Panc1 (cell line): ENCODE measurements at regions not wholly inside any gene's neighbourhood (a gene's known extent, or its start where the extent isn't known, plus 50 kb on each side); places are given as distances from the start of the nearest gene placed in this dataset.

ENCODE experiments used
- ATAC-seq: fragments of 200-7000 bp; cut with Tn5 transposase; 2 replicates; pipeline ENCODE4 v1.9.1; 2020; ENCODE audit warnings: mild to moderate bottlenecking, moderate library complexity
- BruUV-seq: library from RNA; stranded (reverse); fragments of 400-500 nt; replicated peaks from 2 replicates; lab custom pipeline; 2021; lab: Mats Ljungman, UMichigan
- CTCF ChIA-PET: fragments of 300-600 bp; sonication (Branson Sonifier 250); formaldehyde crosslinking; loops from one replicate; lab custom pipeline; 2022; ENCODE audit warnings: antibody characterized with exemption; lab: Charles Lee
- POLR2A ChIA-PET: fragments of 300-600 bp; sonication (Branson Sonifier 250); formaldehyde crosslinking; loops from one replicate; lab custom pipeline; 2022; ENCODE audit warnings: antibody characterized with exemption; lab: Charles Lee
- DNase-seq: peaks from one replicate; pipeline ENCODE4 v3.0.0-alpha.2; 2010; ENCODE audit warnings: low read depth, low spot score
- H3K27ac ChIP-seq: 2 replicates; pipeline ENCODE4 v1.5.1; 2011; ENCODE audit warnings: mild to moderate bottlenecking, low read length, inconsistent platforms
- H3K27me3 ChIP-seq: fragments of 200-500 bp; sonication (Bioruptor generic); 2 replicates; pipeline ENCODE4 v1.6.0; 2014; ENCODE audit warnings: low read length, inconsistent platforms; ENCODE audit not compliant: control insufficient read depth, insufficient read depth
- H3K36me3 ChIP-seq: fragments of 200-500 bp; sonication (Bioruptor generic); 2 replicates; pipeline ENCODE4 v1.5.1; 2014; ENCODE audit warnings: inconsistent platforms, mild to moderate bottlenecking, low read length, moderate library complexity; ENCODE audit not compliant: control insufficient read depth, insufficient read depth
- H3K4me1 ChIP-seq: 2 replicates; pipeline ENCODE4 v1.5.1; 2011; ENCODE audit warnings: inconsistent platforms, mild to moderate bottlenecking, low read length, moderate library complexity; ENCODE audit not compliant: control insufficient read depth, insufficient read depth
- H3K4me3 ChIP-seq, 2 experiments: 2 replicates each; pipeline ENCODE4 v1.5.1; 2011 to 2012; ENCODE audit warnings: low read depth in 2 of 2, low read length in 2 of 2, mild to moderate bottlenecking in 2 of 2, inconsistent platforms in 1 of 2, moderate library complexity in 1 of 2
- H3K9me3 ChIP-seq: fragments of 200-500 bp; sonication (Bioruptor generic); 2 replicates; pipeline ENCODE4 v1.5.1; 2014; ENCODE audit warnings: low read depth, mild to moderate bottlenecking, inconsistent platforms, low read length, moderate library complexity; ENCODE audit not compliant: control insufficient read depth, insufficient read depth
- POLR2AphosphoS5 ChIP-seq: IDR thresholded peaks from 2 replicates; pipeline ENCODE4 v1.6.1; 2012; ENCODE audit warnings: mild to moderate bottlenecking, low read depth, low read length, moderate library complexity
- SIN3A ChIP-seq: IDR thresholded peaks from 2 replicates; pipeline ENCODE4 v1.6.1; 2012; ENCODE audit warnings: low read depth, mild to moderate bottlenecking, low read length, moderate library complexity, borderline replicate concordance; ENCODE audit not compliant: insufficient read depth
- TCF7L2 ChIP-seq: IDR thresholded peaks from 2 replicates; pipeline ENCODE4 v1.6.1; 2011; ENCODE audit warnings: mild to moderate bottlenecking, low read depth, low read length, inconsistent platforms
- in situ Hi-C: cut with HindIII; loops from 2 replicates; pipeline ENCODE4 v1.10.0; 2016; ENCODE audit warnings: low sequenced_read_pairs, low pct_unique_long_range_greater_than_20kb
- intact Hi-C: fragments of 100-400 bp; cut with micrococcal nuclease; formaldehyde crosslinking; loops from one replicate; pipeline ENCODE4 v1.10.0; 2022; ENCODE audit not compliant: unreplicated experiment
- TF ChIP-seq, protein P1 (sequence below), 2 experiments: IDR thresholded peaks; 2 replicates each; pipeline ENCODE4 v1.6.1; 2011 to 2012; ENCODE audit warnings: low read depth in 2 of 2, control low read depth in 1 of 2, low read length in 1 of 2, mild to moderate bottlenecking in 1 of 2, moderate library complexity in 1 of 2; ENCODE audit not compliant: insufficient read depth in 1 of 2
- TF ChIP-seq, protein P2 (sequence below): fragments of 450-650 bp; IDR thresholded peaks from 2 replicates; pipeline ENCODE4 v1.5.1; 2017; ENCODE audit warnings: mild to moderate bottlenecking

DNA sequence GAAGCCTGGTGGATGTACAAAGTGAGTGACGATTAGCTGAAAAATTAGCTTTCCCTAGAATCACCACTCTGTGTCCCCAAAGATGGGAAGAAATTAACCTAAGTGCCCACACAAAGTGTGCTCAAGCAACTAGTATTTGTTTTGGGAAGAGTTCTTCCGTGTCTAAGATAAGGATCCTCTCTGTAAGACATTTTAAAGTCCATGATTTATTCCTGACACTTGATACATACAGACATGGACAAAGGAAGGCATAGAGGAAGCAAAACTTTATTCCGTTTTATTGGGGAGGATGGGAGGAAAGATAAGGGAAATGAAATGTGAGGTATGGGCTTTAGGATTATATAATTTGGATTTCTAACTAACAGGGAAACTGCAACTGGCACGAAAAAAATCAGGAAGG is 1772.6 kb downstream of the EFNA5 start:
- no peak overlapping the region for H3K27ac ChIP-seq
- intact Hi-C loops = no loop called here
- in situ Hi-C loops = no loop called here
- no peaks in the 10 kb centered on the region for H3K4me1 ChIP-seq
- H3K27me3 ChIP-seq = no peaks in the 10 kb centered on the region
- BruUV-seq = no TSS peak
- POLR2A ChIA-PET = no interaction called here
- H3K36me3 ChIP-seq = no peaks in the 10 kb centered on the region
- TF ChIP-seq POLR2AphosphoS5 (no peak), SIN3A (no peak), TCF7L2 (no peak)
- TF ChIP-seq, protein P1, sequence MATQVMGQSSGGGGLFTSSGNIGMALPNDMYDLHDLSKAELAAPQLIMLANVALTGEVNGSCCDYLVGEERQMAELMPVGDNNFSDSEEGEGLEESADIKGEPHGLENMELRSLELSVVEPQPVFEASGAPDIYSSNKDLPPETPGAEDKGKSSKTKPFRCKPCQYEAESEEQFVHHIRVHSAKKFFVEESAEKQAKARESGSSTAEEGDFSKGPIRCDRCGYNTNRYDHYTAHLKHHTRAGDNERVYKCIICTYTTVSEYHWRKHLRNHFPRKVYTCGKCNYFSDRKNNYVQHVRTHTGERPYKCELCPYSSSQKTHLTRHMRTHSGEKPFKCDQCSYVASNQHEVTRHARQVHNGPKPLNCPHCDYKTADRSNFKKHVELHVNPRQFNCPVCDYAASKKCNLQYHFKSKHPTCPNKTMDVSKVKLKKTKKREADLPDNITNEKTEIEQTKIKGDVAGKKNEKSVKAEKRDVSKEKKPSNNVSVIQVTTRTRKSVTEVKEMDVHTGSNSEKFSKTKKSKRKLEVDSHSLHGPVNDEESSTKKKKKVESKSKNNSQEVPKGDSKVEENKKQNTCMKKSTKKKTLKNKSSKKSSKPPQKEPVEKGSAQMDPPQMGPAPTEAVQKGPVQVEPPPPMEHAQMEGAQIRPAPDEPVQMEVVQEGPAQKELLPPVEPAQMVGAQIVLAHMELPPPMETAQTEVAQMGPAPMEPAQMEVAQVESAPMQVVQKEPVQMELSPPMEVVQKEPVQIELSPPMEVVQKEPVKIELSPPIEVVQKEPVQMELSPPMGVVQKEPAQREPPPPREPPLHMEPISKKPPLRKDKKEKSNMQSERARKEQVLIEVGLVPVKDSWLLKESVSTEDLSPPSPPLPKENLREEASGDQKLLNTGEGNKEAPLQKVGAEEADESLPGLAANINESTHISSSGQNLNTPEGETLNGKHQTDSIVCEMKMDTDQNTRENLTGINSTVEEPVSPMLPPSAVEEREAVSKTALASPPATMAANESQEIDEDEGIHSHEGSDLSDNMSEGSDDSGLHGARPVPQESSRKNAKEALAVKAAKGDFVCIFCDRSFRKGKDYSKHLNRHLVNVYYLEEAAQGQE (IDR thresholded peaks at IDR 0.05; ENCODE audit: insufficient read depth in 1 of 2, low read depth in 2 of 2, low read length in 1 of 2) = no peak
- TF ChIP-seq, protein P2, sequence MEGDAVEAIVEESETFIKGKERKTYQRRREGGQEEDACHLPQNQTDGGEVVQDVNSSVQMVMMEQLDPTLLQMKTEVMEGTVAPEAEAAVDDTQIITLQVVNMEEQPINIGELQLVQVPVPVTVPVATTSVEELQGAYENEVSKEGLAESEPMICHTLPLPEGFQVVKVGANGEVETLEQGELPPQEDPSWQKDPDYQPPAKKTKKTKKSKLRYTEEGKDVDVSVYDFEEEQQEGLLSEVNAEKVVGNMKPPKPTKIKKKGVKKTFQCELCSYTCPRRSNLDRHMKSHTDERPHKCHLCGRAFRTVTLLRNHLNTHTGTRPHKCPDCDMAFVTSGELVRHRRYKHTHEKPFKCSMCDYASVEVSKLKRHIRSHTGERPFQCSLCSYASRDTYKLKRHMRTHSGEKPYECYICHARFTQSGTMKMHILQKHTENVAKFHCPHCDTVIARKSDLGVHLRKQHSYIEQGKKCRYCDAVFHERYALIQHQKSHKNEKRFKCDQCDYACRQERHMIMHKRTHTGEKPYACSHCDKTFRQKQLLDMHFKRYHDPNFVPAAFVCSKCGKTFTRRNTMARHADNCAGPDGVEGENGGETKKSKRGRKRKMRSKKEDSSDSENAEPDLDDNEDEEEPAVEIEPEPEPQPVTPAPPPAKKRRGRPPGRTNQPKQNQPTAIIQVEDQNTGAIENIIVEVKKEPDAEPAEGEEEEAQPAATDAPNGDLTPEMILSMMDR = no peak
- DNase-seq (no peak), ATAC-seq (no peak)
- CTCF ChIA-PET = no interaction called here
- H3K4me3 ChIP-seq = no peak overlapping the region
- H3K9me3 ChIP-seq = no peaks in the 10 kb centered on the region

- BruUV-seq = no TSS peak
- ChIA-PET CTCF (no interaction called here), POLR2A (no interaction called here)
- Histone ChIP-seq H3K27ac (no peak overlapping the region), H3K4me1 (no peaks in the 10 kb centered on the region), H3K36me3 (no peaks in the 10 kb centered on the region), H3K27me3 (no peaks in the 10 kb centered on the region), H3K9me3 (no peaks in the 10 kb centered on the region), H3K4me3 (no peak overlapping the region)
- DNase-seq = no peak
- no peak for ATAC-seq
- TF ChIP-seq TCF7L2 (no peak), POLR2AphosphoS5 (no peak), SIN3A (no peak)
- TF ChIP-seq, protein P2 = no peak
- TF ChIP-seq, protein P1 (IDR thresholded peaks at IDR 0.05; ENCODE audit: insufficient read depth in 1 of 2, low read depth in 2 of 2, low read length in 1 of 2) = no peak
- intact Hi-C loops (no loop called here), in situ Hi-C loops (no loop called here)
Measured at GRCh38 chr5:105885266-105885665, 1785.5 kb downstream of the EFNA5 start.
